NCI-H1105 (cell line): ENCODE measurements at regions not wholly inside any gene's neighbourhood (a gene's known extent, or its start where the extent isn't known, plus 50 kb on each side); places are given as distances from the start of the nearest gene placed in this dataset.

Experiments used
- DNase-seq: peaks from one replicate; lab custom pipeline; 2025; lab: John Stamatoyannopoulos, UW

DNA sequence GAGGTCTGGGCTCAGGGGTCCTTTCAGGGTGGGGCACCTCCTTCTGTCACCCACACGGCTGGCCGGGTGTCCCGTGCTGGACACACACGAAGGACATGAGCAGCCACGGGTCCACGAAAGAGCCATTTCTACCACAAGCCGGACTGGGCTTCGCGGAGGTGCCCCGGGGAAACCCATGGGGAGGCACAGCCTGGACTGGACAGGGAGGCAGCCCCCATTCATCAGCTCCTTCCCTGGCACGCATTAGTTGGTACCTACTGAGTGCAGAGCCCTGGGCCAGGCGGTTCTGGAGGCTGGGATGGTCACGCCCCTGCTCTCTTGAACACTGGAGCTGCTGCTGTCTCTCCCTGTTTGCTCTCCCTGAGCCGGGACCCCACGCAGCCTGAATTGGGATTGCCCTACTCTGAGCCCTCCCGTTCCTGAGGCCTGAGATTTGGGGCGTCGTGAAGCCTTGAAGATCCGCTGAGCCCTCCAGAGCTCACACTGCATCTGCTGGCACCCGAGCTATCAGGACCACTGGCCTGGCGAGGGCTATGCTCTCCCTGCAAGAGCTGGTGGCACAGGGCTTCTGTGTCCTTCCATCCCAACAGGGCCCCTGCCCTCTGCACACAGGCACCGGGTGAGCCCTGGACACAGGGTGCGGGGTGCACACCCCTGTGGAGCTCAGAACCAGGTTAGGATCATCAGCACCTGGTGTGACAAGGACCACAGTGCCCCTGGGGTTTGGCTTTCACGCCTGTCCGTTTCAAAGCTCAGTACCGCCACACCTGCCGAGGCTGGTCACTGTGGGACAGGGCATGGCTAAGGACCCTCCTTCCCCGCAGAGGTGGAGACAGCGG, 84.6 kb downstream of the MYEOV start:
- DNase-seq, result no peak

DNA sequence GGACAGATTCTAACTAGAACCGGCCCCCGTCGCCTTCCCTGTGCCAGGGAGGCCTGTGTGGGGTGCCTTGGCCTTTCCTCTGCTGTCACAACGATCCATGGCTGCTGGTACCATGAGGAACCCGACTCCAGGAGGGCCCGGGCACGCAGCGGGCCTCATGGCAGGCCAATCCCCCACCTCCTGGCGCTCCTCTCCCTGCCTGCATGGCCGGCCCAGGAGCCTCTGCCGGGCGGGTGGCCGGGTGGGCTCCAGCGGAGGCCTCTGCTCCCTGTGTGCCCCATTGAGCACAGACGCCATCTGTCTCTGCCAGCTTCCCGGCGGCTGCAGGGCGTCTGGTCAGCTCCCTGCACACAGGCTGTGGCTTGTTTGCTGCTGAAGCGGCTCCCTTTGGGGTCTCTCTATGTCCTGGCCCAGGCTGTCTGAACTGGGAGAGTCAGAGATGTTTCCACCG, 86.5 kb downstream of the MYEOV start:
- DNase-seq, result no peak

- no peak for DNase-seq
Observed at GRCh38 chr11:69380921-69381581, 87.1 kb downstream of the MYEOV start.

- no peak for DNase-seq
Observed at GRCh38 chr11:69381681-69382130, 87.8 kb downstream of the MYEOV start.

DNA sequence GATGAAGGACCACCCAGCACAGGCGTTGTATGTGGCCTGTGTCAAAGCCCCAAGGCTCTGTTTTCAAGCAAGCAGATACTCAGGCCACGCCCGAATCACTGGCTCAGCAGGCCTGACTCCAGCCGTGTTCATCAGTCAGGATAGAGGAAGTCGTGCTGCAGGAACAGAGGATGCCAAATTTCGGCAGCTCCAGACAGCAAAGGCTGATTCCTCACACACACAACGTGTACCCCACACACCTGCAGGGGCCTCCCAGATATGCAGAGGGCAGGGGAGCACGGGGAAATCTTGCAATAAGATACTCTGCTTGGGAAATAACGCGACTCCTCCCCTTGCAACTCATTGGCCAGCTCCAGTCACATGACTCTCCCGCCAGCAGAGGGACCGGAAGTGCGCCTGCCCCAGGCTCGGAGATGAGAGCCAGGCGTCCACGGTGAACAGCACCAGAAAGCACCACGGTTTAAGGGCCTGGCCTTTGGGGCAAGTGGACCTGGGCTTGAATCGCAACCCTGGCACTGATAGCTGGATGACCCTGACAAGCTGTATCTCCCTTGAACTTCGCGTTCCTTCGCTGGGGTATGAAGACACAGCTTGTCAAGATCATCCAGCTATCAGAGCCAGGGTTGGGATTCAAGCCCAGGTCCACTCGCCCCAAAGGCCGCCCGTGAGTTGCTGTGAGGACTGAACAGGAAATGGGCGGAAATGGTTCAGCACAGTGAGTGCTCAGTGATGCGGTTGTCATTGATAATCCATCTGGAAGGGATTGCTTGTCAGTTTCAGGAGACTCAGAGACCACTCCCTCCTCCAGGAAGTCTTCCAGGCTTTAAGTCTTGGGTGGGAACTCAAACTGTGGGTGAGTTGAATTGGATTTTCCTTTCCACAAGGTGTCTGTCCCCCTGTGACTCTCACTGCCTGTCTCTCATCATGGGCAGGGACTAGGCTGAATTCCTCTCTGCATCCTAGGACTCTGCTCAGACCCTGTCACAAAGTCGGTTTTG, 88.5 kb downstream of the MYEOV start:
- DNase-seq, result no peak

DNA sequence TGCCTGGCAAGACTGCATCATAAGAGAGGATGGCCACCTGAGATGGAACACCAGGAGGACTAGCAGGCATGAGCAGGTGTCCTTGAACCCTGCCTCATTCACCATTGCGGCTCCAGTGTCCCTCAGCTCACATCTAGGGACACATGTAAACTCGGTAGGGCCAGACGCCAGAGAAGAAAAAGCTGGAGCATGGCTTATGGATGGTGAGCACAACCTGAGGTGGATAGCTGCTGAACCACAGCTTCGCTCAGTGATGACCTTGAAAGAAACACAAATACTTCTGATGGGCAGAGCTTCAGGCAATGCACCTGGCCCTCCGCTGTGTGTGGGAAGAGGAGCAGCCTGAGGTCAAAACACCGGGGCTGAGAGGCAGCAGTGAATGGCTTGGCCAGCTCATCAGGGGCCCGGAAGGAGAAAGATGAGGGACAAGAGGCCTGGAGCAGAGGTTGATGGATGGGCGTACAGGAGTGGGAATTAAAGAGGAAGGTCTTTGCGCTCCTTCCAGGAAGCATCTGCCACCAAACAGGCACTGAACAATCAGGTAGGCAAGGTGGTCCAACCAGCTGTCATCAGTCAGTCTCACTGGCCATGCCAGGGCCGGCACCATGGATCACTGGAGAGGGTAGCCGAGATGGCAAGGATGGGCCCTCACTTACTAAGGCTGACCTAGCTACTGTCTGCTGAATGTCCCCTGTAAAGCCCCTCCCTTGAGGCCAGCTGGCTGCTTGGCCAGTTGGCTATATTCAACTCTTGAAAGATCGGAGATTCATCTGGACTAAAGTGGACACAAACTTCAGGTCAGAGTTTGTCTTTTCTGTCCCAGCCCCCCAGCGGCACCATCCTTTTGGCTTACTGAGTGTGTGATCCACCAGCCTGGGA, 89.7 kb downstream of the MYEOV start:
- no peak for DNase-seq

DNA sequence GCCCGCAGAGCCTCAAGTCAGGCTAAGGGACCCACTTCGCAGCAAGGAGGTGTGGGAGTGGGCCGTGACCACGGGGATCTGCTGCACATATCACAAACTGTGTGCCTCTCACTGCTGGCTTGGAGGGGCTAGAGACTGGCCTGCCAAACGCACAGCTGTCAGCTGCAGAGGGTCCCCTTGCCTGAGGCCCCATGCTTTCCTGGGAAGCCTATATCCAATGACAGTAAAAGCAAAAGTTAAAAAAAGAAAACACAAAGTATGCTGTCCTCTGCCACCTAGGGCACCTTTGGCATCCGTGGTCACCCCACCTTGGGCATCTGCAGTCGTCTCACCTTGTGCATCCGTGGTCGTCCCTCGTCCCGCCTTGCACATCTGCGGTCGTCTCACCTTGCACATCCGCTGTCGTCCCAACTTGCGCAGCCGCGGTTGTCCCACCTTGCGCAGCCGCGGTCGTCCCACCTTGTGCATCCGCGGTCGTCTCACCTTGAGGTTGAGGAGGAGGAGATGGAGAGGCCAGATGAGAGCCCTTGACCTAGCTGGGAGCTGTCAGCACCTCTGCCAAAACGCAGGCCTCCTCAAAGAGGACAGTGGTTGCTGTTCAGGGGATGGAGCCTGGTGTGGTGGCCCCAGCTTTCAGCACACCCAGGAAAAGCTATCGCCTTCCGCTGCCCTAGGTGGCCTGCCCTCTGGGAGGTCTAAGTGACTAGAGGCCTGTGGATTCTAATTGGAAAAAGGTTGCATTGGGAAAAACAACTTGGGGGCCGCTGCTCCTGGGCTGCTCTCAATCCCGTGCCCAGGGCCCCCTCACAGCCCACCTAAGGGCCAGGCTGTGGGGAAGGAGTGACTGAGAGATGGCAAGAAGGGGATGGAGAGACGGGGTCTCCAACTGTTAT, 90.5 kb downstream of the MYEOV start:
- DNase-seq, result no peak

DNA sequence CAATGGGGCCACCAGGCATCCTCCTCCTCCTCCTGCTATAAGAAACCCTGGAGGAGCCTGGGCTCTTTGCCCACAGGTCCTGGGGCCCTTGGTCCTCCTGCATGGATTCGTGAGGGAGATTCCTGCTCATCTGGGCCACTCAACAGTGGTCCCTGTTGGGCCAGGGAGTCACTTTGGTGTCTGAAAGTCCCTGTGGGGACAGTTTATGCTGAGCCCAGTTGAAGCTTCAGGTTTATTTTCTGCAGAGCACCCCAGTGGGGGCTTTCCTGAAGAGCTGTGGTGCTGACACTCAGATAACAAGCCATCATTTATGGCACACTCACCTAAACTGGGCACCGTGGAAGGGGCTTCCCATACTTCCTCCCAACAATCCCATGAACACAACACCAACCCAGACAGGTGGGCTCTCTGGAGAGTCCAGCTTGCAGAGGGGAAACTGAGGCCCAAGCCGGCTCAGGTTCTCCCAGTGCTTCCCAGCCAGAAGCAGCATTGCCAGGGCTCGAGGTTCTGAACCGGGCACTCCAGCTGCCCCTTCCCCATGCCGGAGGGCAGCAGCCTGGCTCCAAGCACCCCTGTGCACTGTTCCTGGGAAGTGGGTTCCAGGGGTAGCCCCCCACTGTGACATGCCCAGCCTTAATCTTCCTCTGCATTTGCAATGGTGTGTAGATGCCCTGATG, 91.3 kb downstream of the MYEOV start:
- no peak for DNase-seq

DNA sequence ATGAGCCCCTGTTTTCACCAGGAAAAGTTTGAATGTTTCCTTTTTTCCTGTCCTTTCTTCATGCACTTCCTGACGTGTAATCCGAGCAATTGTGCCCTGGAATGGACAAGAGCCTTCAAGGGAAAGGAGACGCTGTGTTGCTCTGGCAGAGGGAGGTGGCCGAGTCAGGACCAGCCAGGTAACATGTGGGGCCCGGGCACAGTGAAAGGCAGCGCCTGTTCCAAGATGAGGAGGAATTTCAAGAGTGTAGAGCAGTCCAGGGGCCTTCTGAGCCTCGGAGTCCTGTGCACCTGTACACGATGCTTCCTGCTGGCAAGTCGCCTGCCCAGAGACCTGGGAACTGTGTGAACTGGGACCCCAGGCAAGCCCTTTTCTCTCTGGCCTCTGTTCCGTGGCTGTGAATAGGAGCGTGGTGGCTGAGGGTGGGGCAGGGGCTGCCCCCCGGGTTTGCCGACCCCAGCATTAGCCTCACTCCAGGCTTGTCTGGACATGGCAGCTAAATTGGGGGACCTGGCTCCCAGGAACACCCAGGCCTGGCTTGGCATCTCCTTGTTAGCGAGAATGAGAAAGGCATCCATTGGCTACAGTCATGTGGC, 92.0 kb downstream of the MYEOV start:
- no peak for DNase-seq

GRCh38 chr11:69386594-69387408, 92.8 kb downstream of the MYEOV start:
- no peak for DNase-seq

DNA sequence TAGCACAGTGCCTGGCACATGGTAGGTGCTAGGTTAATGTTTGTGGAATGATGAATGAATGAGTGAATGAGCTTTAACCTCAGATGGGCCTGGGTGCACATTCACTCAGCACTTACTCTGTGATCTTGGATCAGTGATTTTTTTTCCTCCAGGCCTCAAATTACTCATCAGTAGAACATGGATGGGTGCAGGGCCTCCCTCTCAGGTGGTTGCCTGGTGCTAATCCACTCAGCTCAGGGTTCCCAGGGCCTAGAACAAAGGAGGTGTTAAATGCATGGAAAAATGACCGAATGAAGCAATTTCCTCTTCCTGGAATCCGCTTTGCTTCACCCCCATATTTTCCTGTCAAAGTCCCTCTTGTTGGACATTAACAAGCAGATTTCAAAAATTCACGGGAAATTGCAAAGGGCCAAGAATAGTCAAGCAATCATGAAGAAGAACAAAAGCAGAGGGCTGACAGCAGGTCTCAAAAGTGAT, 93.5 kb downstream of the MYEOV start:
- no peak for DNase-seq

GRCh38 chr11:69388210-69388609, 93.3 kb upstream of the LINC01488 start:
- DNase-seq, result no peak

GRCh38 chr11:69388661-69389060, 92.8 kb upstream of the LINC01488 start:
- no peak for DNase-seq

DNA sequence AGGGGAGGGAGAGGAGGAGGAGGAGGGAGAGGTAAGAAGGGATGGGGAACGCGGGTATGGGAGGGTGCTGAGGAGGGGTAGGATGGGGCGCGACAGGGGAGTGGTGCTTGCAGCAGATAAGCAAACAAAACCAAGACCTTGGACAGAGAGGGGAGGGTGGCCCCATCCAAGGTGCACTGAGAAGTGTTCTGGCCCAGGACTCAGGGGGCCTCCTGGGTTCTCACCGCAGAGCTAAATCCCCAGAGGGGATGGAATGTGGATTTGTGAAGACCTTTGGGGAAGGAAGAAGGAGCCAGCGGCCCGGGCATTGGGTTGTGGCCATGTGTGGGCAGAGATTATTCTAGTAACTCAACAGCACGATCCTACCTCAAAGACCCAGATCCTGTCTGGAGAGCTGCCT, 90.9 kb upstream of the LINC01488 start:
- DNase-seq, result no peak

DNA sequence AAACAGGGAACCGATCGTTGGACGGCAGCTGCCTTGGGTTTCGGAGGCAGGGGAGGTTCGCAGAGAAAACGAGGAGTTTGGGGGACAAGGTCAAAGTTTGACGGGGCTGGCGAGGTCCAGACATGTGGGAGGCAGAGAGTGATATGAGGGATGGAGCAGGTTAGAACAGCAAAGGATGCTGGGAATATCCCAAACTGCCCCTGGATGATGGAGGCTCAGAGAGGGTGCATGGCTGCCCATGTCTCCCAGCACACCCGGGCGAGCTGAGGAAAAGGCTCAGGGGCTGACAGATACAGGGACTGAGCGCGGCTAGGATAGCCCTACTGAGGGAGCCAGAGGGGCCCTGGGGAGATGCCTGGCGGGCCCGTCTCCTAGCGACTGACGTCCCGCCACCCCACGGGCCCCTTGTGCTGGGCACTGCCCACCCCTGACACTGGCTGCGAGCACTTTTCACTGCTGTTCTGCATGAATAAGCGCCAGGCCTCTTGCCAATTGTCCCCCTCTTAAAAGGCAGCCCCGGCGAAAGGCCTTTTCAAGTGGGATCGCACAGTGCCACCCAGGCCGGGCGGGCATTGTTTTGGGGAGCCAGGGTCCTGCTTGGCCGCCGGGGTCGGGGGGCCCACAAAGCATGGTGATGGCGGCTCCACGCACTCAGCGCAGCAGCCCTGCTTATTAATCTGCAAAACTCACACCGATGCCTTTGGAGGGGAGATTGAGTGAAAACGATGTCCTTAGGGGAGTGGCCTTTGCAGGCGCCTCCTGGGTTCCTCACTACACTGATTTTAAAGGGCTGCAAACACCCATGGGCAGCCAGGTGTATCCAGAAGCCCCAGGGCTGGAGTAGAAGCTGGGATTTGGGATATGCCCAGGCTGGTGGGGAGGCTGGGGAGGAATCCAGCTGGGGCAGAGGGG, 90.0 kb upstream of the LINC01488 start:
- peak; percentile 16 for DNase-seq

DNA sequence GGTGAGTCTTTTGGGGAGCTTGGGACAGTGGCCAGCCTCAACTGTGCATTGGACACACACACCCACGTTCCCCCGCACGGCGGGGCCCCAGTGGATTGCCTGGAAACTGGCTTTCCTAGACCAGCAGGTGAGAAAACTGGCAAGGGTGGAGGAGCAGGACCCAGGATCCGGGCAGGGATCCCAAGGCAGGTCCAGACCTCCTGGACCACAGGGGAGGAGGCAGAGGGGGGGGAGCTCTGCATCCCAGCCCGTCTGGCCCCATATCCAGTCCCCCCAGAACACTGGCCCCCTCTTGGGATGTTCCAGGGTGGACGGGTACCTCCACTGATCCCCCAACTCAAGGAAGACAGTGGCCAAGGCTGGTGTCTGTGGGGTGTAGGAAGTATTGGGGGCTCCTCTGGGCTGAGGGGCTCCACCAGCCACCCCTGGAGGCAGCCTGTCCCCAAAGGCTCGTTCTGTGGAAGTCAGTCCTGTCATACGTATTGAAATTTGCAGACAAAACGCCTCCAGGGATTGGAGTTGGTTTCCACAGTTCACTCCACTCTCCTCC, 89.3 kb upstream of the LINC01488 start:
- no peak for DNase-seq
